AG04450 (cell line): ENCODE measurements at regions not wholly inside any gene's neighbourhood (a gene's known extent, or its start where the extent isn't known, plus 50 kb on each side); places are given as distances from the start of the nearest gene placed in this dataset.

Source experiments
- CTCF ChIA-PET: fragments of 300-600, 350-600 bp; formaldehyde crosslinking; extraction: SDS; loops from one replicate; lab custom pipeline; 2022; ENCODE audit warnings: antibody characterized with exemption, inconsistent platforms; lab: Charles Lee
- POLR2A ChIA-PET: fragments of 350-600 bp; formaldehyde crosslinking; extraction: SDS; loops from one replicate; lab custom pipeline; 2021; ENCODE audit warnings: antibody characterized with exemption, inconsistent platforms; lab: Yijun Ruan, JAX
- DNase-seq: peaks from one replicate; pipeline ENCODE4 v3.0.0-alpha.2; 2011; ENCODE audit warnings: low read depth, low spot score
- H3K27ac ChIP-seq: one replicate; pipeline ENCODE4 v1.5.1; 2012; ENCODE audit warnings: low read depth, low read length, control low read depth
- H3K27me3 ChIP-seq: one replicate; pipeline ENCODE4 v1.6.0; 2012; ENCODE audit warnings: low read length; ENCODE audit not compliant: control insufficient read depth, insufficient read depth
- H3K4me3 ChIP-seq: 2 replicates; pipeline ENCODE4 v1.5.1; 2011; ENCODE audit warnings: mild to moderate bottlenecking, low read depth, low read length, control low read depth
- H3K9me3 ChIP-seq: 2 replicates; pipeline ENCODE4 v1.5.1; 2012; ENCODE audit warnings: low read length; ENCODE audit not compliant: control insufficient read depth, insufficient read depth
- CTCF ChIP-seq: IDR thresholded peaks from 2 replicates; pipeline ENCODE4 v1.5.1; 2011; ENCODE audit warnings: low read depth, low read length, control low read depth, inconsistent platforms

GRCh38 chr6:147805155-147805554 lies 296.7 kb downstream of the SAMD5 start:
- no peak overlapping the region for H3K4me3 ChIP-seq
- no peaks in the 10 kb centered on the region for H3K27me3 ChIP-seq
- H3K9me3 ChIP-seq = peaks cover 4% of the 10 kb centered on the region; the same call in 1 of the 2 replicates
- CTCF ChIA-PET = interaction anchor here (0.9 kb wide), 1 partner anchor 372 kb away, joined by 3 read pairs; no protein-coding TSS in a partner anchor
- no peak for DNase-seq
- TF ChIP-seq CTCF = no peak
- no peak overlapping the region for H3K27ac ChIP-seq
- POLR2A ChIA-PET = no interaction called here

- POLR2A ChIA-PET = no interaction called here
- Histone ChIP-seq H3K27me3 (no peaks in the 10 kb centered on the region), H3K27ac (no peak overlapping the region), H3K9me3 (peaks cover 4% of the 10 kb centered on the region; the same call in 1 of the 2 replicates), H3K4me3 (no peak overlapping the region)
- CTCF ChIA-PET = no interaction called here
- TF ChIP-seq CTCF = no peak
- no peak for DNase-seq
These were observed 298.2 kb downstream of the SAMD5 start for GRCh38 chr6:147806697-147807096.

GRCh38 chr6:147808640-147809039 lies 300.1 kb downstream of the SAMD5 start:
- Histone ChIP-seq H3K27ac (no peak overlapping the region), H3K9me3 (peaks cover 4% of the 10 kb centered on the region; the same call in 1 of the 2 replicates), H3K27me3 (no peaks in the 10 kb centered on the region), H3K4me3 (no peak overlapping the region)
- POLR2A ChIA-PET = no interaction called here
- no peak for TF ChIP-seq CTCF
- CTCF ChIA-PET = no interaction called here
- no peak for DNase-seq

- ChIA-PET CTCF (no interaction called here), POLR2A (interaction anchor here (0.7 kb wide), 1 partner anchor 209 kb away, joined by 3 read pairs; no protein-coding TSS in a partner anchor)
- no peak for DNase-seq
- TF ChIP-seq CTCF = no peak
- Histone ChIP-seq H3K27me3 (no peaks in the 10 kb centered on the region), H3K4me3 (no peak overlapping the region), H3K27ac (no peak overlapping the region), H3K9me3 (no peaks in the 10 kb centered on the region)
These were observed 303.6 kb downstream of the SAMD5 start for GRCh38 chr6:147811913-147812629.

GRCh38 chr6:147817042-147817689 lies 308.7 kb downstream of the SAMD5 start:
- Histone ChIP-seq H3K9me3 (no peaks in the 10 kb centered on the region), H3K4me3 (no peak overlapping the region), H3K27me3 (no peaks in the 10 kb centered on the region), H3K27ac (no peak overlapping the region)
- no peak for DNase-seq
- POLR2A ChIA-PET = no interaction called here
- CTCF ChIA-PET = no interaction called here
- TF ChIP-seq CTCF = no peak
